NCI-H524 treated with DMSO at 0.1 percent for 48 hours (cell line): ENCODE measurements at regions not wholly inside any gene's neighbourhood (a gene's known extent, or its start where the extent isn't known, plus 50 kb on each side); places are given as distances from the start of the nearest gene placed in this dataset.

Experiments used
- DNase-seq: peaks from one replicate; lab custom pipeline; 2025; lab: John Stamatoyannopoulos, UW

DNA sequence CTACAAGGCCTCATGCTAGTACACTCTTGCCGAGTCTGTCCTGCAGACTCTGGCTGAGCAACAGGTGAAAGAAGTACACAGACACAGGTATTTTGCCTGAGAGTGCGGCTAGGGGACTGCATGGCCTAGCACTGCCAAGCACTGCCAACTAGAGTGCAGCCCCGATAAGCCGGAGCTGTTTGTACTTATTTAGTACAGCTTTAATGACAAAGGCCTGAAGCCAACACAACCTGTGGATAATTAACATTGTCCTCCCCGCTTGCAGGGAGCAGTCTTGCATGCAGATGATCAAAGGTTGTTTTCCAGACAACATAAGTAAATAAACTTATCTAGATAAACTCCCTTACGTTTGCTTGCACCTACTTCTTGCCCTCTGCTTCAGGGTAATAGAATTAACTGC is 63.7 kb upstream of the MMADHC start:
- no peak for DNase-seq

- DNase-seq, result no peak
Measured at GRCh38 chr2:149650006-149650405, 62.4 kb upstream of the MMADHC start.

DNA sequence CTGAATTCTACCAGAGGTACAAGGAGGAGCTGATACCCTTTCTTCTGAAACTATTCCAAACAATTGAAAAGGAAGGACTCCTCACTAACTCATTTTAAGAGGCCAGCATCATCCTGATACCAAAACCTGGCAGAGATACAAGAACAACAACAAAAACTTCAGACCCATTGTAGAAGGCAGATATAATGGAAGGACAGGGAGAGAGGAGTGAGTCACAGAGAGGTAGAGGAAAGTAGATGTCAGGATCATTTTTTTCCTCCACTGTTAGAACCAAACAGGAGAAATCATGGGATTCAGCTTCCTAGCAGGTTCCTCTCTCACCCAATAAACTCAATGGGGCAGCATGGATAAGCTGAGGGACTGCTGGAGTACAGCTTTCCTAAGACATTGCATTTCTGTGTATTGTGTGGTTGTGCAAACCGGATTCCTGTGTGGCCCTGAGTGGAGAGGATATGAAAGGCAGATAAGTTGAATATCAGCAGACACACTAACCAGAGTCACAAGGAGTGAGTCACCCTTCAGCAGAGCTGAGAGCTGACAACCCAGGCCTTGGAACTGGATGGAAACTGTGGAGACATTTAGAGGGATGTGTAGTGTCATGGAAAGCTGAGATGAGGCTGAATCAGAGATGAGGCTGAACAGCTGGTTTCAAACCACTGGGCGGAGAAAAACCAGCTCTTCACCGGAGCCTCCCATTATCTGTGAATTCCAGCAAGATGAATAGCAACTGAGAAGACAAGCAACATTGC is 60.9 kb upstream of the MMADHC start:
- no peak for DNase-seq

GRCh38 chr2:149645391-149645790 is 57.8 kb upstream of the MMADHC start:
- no peak for DNase-seq
